ENCODE measurements at regions not wholly inside any gene's neighbourhood (a gene's known extent, or its start where the extent isn't known, plus 50 kb on each side); places are given as distances from the start of the nearest gene placed in this dataset.
"Not testable (repeated sequence)": the region's sequence is repeated elsewhere in the genome, so short reads cannot be mapped to it uniquely, and the experiment has no call there.

GRCh38 chr3:66934041-66934440 is 64.1 kb upstream of the KBTBD8 start:
- intact Hi-C loops (cut with DNase I) = no loop called here
- ATAC-seq (ENCODE audit: poor library complexity) (no peak), DNase-seq (no peak)

- intact Hi-C loops (cut with DNase I) = no loop called here
- DNase-seq (no peak), ATAC-seq (ENCODE audit: poor library complexity) (no peak)
Observed at GRCh38 chr3:66934725-66935124, 63.4 kb upstream of the KBTBD8 start.

- ATAC-seq (ENCODE audit: poor library complexity); DNase-seq; intact Hi-C loops (cut with DNase I): not testable (repeated sequence)
Observed at GRCh38 chr3:66937041-66937440, 61.1 kb upstream of the KBTBD8 start.

GRCh38 chr3:66938338-66938963 is 59.7 kb upstream of the KBTBD8 start:
- intact Hi-C loops (cut with DNase I) = no loop called here
- ATAC-seq (ENCODE audit: poor library complexity) (peak; percentile 85), DNase-seq (no peak)

- no peak for DNase-seq
- intact Hi-C loops (cut with DNase I) = no loop called here
- ATAC-seq (ENCODE audit: poor library complexity) = no peak
Observed at GRCh38 chr3:66948041-66948440, 50.1 kb upstream of the KBTBD8 start.

All from Right ventricle myocardium superior (tissue), 1 donor.